NCI-H2196 (cell line): ENCODE measurements at regions not wholly inside any gene's neighbourhood (a gene's known extent, or its start where the extent isn't known, plus 50 kb on each side); places are given as distances from the start of the nearest gene placed in this dataset.
"Not testable (repeated sequence)": the region's sequence is repeated elsewhere in the genome, so short reads cannot be mapped to it uniquely, and the experiment has no call there.

Source experiments
- DNase-seq: peaks from one replicate; lab custom pipeline; 2025; ENCODE audit not compliant: unreplicated experiment; lab: John Stamatoyannopoulos, UW

GRCh38 chr18:75691483-75691882 is 264.0 kb upstream of the SMIM21 start:
- no peak for DNase-seq

GRCh38 chr18:75690283-75690682 is 262.8 kb upstream of the SMIM21 start:
- not testable (repeated sequence) for DNase-seq

- DNase-seq: no peak
These were observed 260.1 kb upstream of the SMIM21 start for GRCh38 chr18:75687626-75688025.

- no peak for DNase-seq
These were observed 255.9 kb upstream of the SMIM21 start for GRCh38 chr18:75683426-75683825.

GRCh38 chr18:75681538-75682115 is 254.1 kb upstream of the SMIM21 start:
- no peak for DNase-seq

GRCh38 chr18:75679331-75679730 is 251.8 kb upstream of the SMIM21 start:
- DNase-seq: no peak

GRCh38 chr18:75678627-75679026 is 251.1 kb upstream of the SMIM21 start:
- DNase-seq: peak; percentile 6

- no peak for DNase-seq
These were observed 250.4 kb upstream of the SMIM21 start for GRCh38 chr18:75677696-75678455.

GRCh38 chr18:75660932-75661331 is 233.4 kb upstream of the SMIM21 start:
- DNase-seq: no peak

- DNase-seq: no peak
These were observed 232.1 kb upstream of the SMIM21 start for GRCh38 chr18:75659535-75660023.

GRCh38 chr18:75658330-75658729 is 230.8 kb upstream of the SMIM21 start:
- no peak for DNase-seq

GRCh38 chr18:75656563-75657247 is 229.2 kb upstream of the SMIM21 start:
- no peak for DNase-seq

- DNase-seq: no peak
These were observed 228.5 kb upstream of the SMIM21 start for GRCh38 chr18:75656035-75656434.

GRCh38 chr18:75654851-75655751 is 227.6 kb upstream of the SMIM21 start:
- DNase-seq: no peak

- no peak for DNase-seq
These were observed 226.9 kb upstream of the SMIM21 start for GRCh38 chr18:75654386-75654785.

GRCh38 chr18:75652528-75652927 is 225.0 kb upstream of the SMIM21 start:
- DNase-seq: no peak

- no peak for DNase-seq
These were observed 217.4 kb upstream of the SMIM21 start for GRCh38 chr18:75644871-75645270.

GRCh38 chr18:75643083-75643482 is 215.6 kb upstream of the SMIM21 start:
- DNase-seq: no peak

- DNase-seq: no peak
These were observed 211.9 kb upstream of the SMIM21 start for GRCh38 chr18:75639472-75639831.

GRCh38 chr18:75638776-75639471 is 211.4 kb upstream of the SMIM21 start:
- DNase-seq: no peak
